GM12878 (cell line): ENCODE measurements at regions not wholly inside any gene's neighbourhood (a gene's known extent, or its start where the extent isn't known, plus 50 kb on each side); places are given as distances from the start of the nearest gene placed in this dataset.

Experiments
- ASH2L ChIP-seq: fragments of 300-600, 200-600 bp; sonication (generic); IDR thresholded peaks from 2 replicates; pipeline ENCODE4 v1.6.1; 2017; ENCODE audit warnings: low read depth, mild to moderate bottlenecking, borderline replicate concordance
- CTCF ChIP-seq, 3 experiments: IDR thresholded peaks in 2 of 3; conservative IDR thresholded peaks in 1 of 3; 2 replicates each; pipeline ENCODE4 v1.5.1; 2011; ENCODE audit warnings: low read depth in 3 of 3, low read length in 3 of 3, mild to moderate bottlenecking in 3 of 3, control low read depth in 2 of 3, moderate library complexity in 2 of 3, inconsistent platforms in 1 of 3, mixed read lengths in 1 of 3; ENCODE audit not compliant: control insufficient read depth in 2 of 3, insufficient read depth in 1 of 3; ENCODE audit errors: extremely low read depth in 1 of 3
- IRF3 ChIP-seq: fragments of 450-650 bp; IDR thresholded peaks from 2 replicates; pipeline ENCODE4 v1.6.1; 2014; ENCODE audit warnings: mild to moderate bottlenecking
- MTA3 ChIP-seq: IDR thresholded peaks from 2 replicates; pipeline ENCODE4 v1.6.1; 2012; ENCODE audit warnings: low read length, inconsistent platforms, borderline replicate concordance
- NFYA ChIP-seq: IDR thresholded peaks from 2 replicates; pipeline ENCODE4 v1.6.1; 2011; ENCODE audit warnings: low read depth, mild to moderate bottlenecking, low read length, improper control_type of control experiment, borderline replicate concordance
- NKRF ChIP-seq: fragments of 450-650 bp; conservative IDR thresholded peaks from 2 replicates; pipeline ENCODE4 v1.6.1; 2017; ENCODE audit warnings: mild to moderate bottlenecking, moderate library complexity
- RELB ChIP-seq: fragments of 450-650 bp; IDR thresholded peaks from 2 replicates; pipeline ENCODE4 v1.6.1; 2017; ENCODE audit warnings: low read depth, mild to moderate bottlenecking, moderate library complexity
- REST ChIP-seq: IDR thresholded peaks from 2 replicates; pipeline ENCODE4 v1.6.1; 2012; ENCODE audit warnings: mild to moderate bottlenecking, low read depth, low read length
- SP1 ChIP-seq: IDR thresholded peaks from one replicate; pipeline ENCODE4 v1.6.1; 2011; ENCODE audit warnings: low read depth, low read length
- STAT3 ChIP-seq: IDR thresholded peaks from 2 replicates; pipeline ENCODE4 v1.6.1; 2011; ENCODE audit warnings: low read depth, low read length, improper control_type of control experiment
- TARDBP ChIP-seq: IDR thresholded peaks from 2 replicates; pipeline ENCODE4 v1.6.1; 2016; ENCODE audit warnings: borderline replicate concordance
- WRNIP1 ChIP-seq: IDR thresholded peaks from 2 replicates; pipeline ENCODE4 v1.6.1; 2011; ENCODE audit warnings: low read depth, low read length, improper control_type of control experiment, borderline replicate concordance
- ZNF274 ChIP-seq: IDR thresholded peaks from one replicate; pipeline ENCODE4 v1.8.0; 2011; ENCODE audit not compliant: insufficient read length, insufficient read depth
- ZNF592 ChIP-seq: fragments of 450-650 bp; IDR thresholded peaks from 2 replicates; pipeline ENCODE4 v1.6.1; 2017; ENCODE audit warnings: mild to moderate bottlenecking, moderate library complexity

GRCh38 chr14:46490238-46490685 lies 161.3 kb downstream of the RPL10L start (continued):
- no peak for TF ChIP-seq REST
- TF ChIP-seq ASH2L: no peak
- no peak for TF ChIP-seq NKRF
- no peak for TF ChIP-seq TARDBP
- no peak for TF ChIP-seq NFYA
- no peak for TF ChIP-seq ZNF592
- no peak for TF ChIP-seq ZNF274
- no peak for TF ChIP-seq STAT3
- peak; percentile 33 to 49 (median 37); a peak in 5 of 6 replicates for TF ChIP-seq CTCF (IDR thresholded peaks at IDR 0.05 in 2 of 3, conservative IDR thresholded peaks at IDR 0.05 in 1 of 3; ENCODE audit: control insufficient read depth in 2 of 3, extremely low read depth in 1 of 3, insufficient read depth in 1 of 3, low read depth in 3 of 3, low read length in 3 of 3)
- TF ChIP-seq RELB: peak; percentile 18; the same call in 1 of the 2 replicates
- TF ChIP-seq MTA3: no peak
- no peak for TF ChIP-seq IRF3
- no peak for TF ChIP-seq SP1
- no peak for TF ChIP-seq WRNIP1
